ENCODE measurements at regions not wholly inside any gene's neighbourhood (a gene's known extent, or its start where the extent isn't known, plus 50 kb on each side); places are given as distances from the start of the nearest gene placed in this dataset.

DNA sequence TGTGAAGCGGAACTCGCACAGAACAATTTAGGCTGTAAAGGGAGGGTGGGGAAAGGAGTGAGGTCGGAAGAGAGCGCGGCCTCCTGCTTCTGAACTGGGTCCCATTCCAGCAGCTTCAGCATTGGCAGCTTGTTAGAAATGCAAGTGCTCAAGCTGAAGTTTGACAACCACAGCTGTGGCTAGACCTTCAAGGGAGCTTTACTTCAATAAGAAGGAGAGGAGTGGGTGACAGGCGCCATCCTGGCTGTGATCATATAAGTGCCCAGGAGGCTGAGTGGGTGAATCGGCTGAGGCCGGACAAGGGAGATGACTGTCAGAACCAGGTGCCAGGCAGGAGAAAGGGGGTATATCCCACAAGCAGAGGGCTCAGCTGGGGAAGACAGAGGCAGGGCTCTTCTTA is 622.5 kb downstream of the GALR1 start:
- Histone ChIP-seq H3K4me1 (peaks cover 0 to 4% (median 0%) of the 10 kb centered on the region in 6 donors), H3K4me3 (no peak overlapping the region), H3K27me3 (replicated peaks in 1 of 7) (peaks cover 0 to 19% (median 0%) of the 10 kb centered on the region in 7 donors), H3K36me3 (no peaks in the 10 kb centered on the region), H3K9me3 (peaks cover 0 to 7% (median 0%) of the 10 kb centered on the region in 8 donors), H3K27ac (no peak overlapping the region)
- DNase-seq, result no peak
- WGBS, 5 donors, result 93 to 98% (median 96%) methylated on average over 8 of the region's 8 CpGs
- TF ChIP-seq POLR2A (IDR thresholded peaks at IDR 0.05) (no peak), POLR2AphosphoS5 (IDR thresholded peaks at IDR 0.05) (no peak)
- TF ChIP-seq, protein P1, sequence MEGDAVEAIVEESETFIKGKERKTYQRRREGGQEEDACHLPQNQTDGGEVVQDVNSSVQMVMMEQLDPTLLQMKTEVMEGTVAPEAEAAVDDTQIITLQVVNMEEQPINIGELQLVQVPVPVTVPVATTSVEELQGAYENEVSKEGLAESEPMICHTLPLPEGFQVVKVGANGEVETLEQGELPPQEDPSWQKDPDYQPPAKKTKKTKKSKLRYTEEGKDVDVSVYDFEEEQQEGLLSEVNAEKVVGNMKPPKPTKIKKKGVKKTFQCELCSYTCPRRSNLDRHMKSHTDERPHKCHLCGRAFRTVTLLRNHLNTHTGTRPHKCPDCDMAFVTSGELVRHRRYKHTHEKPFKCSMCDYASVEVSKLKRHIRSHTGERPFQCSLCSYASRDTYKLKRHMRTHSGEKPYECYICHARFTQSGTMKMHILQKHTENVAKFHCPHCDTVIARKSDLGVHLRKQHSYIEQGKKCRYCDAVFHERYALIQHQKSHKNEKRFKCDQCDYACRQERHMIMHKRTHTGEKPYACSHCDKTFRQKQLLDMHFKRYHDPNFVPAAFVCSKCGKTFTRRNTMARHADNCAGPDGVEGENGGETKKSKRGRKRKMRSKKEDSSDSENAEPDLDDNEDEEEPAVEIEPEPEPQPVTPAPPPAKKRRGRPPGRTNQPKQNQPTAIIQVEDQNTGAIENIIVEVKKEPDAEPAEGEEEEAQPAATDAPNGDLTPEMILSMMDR (IDR thresholded peaks at IDR 0.05 in 8 of 11, conservative IDR thresholded peaks at IDR 0.05 in 3 of 11), result no peak
- intact Hi-C loops (cut with DNase I; ENCODE audit: low total_unique reads), result no loop called here

DNA sequence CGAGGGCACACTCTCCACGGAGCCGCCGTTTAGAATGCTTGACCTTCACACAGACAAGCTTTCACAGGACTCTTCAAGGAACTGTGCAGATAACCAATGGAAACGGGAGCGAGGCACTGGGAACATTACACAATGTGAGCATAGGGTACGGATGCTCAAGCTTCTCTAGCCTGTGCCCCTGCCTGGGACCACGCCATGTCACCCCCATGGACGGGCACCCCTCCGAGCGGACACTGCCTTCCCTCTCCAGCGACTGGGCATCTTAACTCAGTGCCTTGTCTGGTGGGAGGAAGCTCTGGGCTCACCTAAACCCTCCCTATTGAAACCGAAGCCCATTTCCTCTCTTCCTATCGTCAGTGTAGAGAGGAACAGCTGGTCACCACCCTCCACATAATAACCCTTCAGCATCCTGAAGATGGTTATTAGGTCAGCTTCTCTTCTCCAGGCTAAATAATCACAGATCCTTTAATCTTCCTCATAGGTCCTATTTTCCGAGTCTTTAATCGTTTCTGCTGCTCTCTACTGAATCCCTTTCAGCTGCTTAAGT is 626.7 kb downstream of the GALR1 start:
- intact Hi-C loops (cut with DNase I; ENCODE audit: low total_unique reads), result no loop called here

DNA sequence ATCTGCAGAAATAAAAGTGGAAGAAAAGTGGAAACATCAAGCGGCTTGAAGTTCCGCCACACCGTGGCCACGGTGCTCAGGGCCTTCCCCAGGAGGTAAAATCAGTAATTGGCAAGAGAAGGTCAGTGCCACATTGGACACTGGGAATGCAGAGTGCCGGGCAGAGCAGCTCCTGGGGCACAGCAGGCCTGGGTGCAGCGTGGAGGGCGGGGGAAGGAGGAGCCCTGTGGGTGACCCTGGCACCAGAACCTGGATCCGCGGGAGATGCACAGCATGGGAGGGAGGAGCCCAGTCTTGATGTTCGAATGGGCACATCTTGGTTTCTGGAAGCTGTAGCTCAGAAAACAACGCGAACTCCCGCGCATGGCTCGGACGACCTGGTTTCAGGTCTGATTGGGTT is 630.2 kb downstream of the GALR1 start:
- H3K9me3 ChIP-seq, result peaks cover 0 to 5% (median 0%) of the 10 kb centered on the region in 8 donors
- H3K36me3 ChIP-seq, result no peaks in the 10 kb centered on the region
- H3K4me3 ChIP-seq, result no peak overlapping the region
- no peak for DNase-seq
- 82 to 91% (median 87%) methylated on average over 16 of the region's 16 CpGs for WGBS, 5 donors
- H3K27ac ChIP-seq, result no peak overlapping the region
- intact Hi-C loops (cut with DNase I; ENCODE audit: low total_unique reads), result no loop called here
- peaks cover 0 to 10% (median 0%) of the 10 kb centered on the region in 7 donors for H3K27me3 ChIP-seq (replicated peaks in 1 of 7)
- TF ChIP-seq POLR2AphosphoS5 (IDR thresholded peaks at IDR 0.05) (no peak), POLR2A (IDR thresholded peaks at IDR 0.05) (no peak)
- TF ChIP-seq, protein P1 (IDR thresholded peaks at IDR 0.05 in 8 of 11, conservative IDR thresholded peaks at IDR 0.05 in 3 of 11), result no peak
- H3K4me1 ChIP-seq, result no peaks in the 10 kb centered on the region

More for the DNA sequence above, 626.7 kb downstream of the GALR1 start:
- Histone ChIP-seq H3K27ac (no peak overlapping the region), H3K36me3 (no peaks in the 10 kb centered on the region), H3K4me3 (no peak overlapping the region), H3K9me3 (no peaks in the 10 kb centered on the region), H3K27me3 (replicated peaks in 1 of 7) (peaks cover 0 to 14% (median 0%) of the 10 kb centered on the region in 7 donors), H3K4me1 (no peaks in the 10 kb centered on the region)
- WGBS, 5 donors, result 67 to 75% (median 70%) methylated on average over 16 of the region's 16 CpGs
- no peak for DNase-seq
- TF ChIP-seq, protein P1 (IDR thresholded peaks at IDR 0.05 in 8 of 11, conservative IDR thresholded peaks at IDR 0.05 in 3 of 11), result no peak

DNA sequence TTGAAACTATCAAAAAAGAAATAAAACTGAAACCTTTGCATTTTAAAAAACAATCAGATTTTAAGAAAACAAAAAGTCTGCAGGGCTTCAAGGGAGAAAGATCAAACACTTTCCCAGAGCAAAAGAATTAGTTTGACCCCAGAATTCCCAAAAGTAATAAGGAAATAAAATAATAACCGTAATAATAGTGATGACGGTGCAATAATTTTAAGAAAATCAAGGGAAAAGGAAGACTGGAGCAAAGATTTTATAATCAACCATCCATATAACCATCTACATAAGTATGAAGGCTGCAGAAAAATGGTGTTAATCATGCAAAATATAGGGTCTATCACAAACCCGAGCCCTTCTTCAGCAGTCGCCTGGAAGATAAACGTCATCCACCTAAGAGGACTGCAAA is 634.8 kb downstream of the GALR1 start:
- WGBS, 5 donors, result 81 to 91% (median 90%) methylated on average over 5 of the region's 5 CpGs
- intact Hi-C loops (cut with DNase I; ENCODE audit: low total_unique reads), result no loop called here
- no peak overlapping the region for H3K27ac ChIP-seq
- H3K4me1 ChIP-seq, result no peaks in the 10 kb centered on the region
- no peaks in the 10 kb centered on the region for H3K27me3 ChIP-seq (replicated peaks in 1 of 7)
- TF ChIP-seq, protein P1 (IDR thresholded peaks at IDR 0.05 in 8 of 11, conservative IDR thresholded peaks at IDR 0.05 in 3 of 11), result no peak
- TF ChIP-seq POLR2AphosphoS5 (IDR thresholded peaks at IDR 0.05), result no peak
- TF ChIP-seq POLR2A (IDR thresholded peaks at IDR 0.05), result no peak
- no peaks in the 10 kb centered on the region for H3K36me3 ChIP-seq
- no peak overlapping the region for H3K4me3 ChIP-seq
- peaks cover 0 to 5% (median 0%) of the 10 kb centered on the region in 8 donors for H3K9me3 ChIP-seq
- no peak for DNase-seq

All from spleen (tissue), 11 donors.